Endothelial cell of umbilical vein (primary cell): ENCODE measurements at regions not wholly inside any gene's neighbourhood (a gene's known extent, or its start where the extent isn't known, plus 50 kb on each side); places are given as distances from the start of the nearest gene placed in this dataset.

Source experiments
- BruUV-seq: library from RNA; stranded (reverse); fragments of 400-500 nt; replicated peaks from 2 replicates; lab custom pipeline; 2021; lab: Mats Ljungman, UMichigan
- CTCF ChIA-PET: fragments of 300-600, 350-600 bp; sonication (Branson Sonifier 250); formaldehyde crosslinking; loops from one replicate; lab custom pipeline; 2021; ENCODE audit warnings: antibody characterized with exemption, inconsistent platforms; lab: Charles Lee
- POLR2A ChIA-PET: fragments of 300-600, 350-600 bp; sonication (Branson Sonifier 250); formaldehyde crosslinking; loops from one replicate; lab custom pipeline; 2021; ENCODE audit warnings: antibody characterized with exemption, inconsistent platforms; lab: Charles Lee
- DNase-seq: peaks from one replicate; pipeline ENCODE4 v3.0.0-alpha.2; 2011; ENCODE audit warnings: low read depth, low spot score
- FAIRE-seq: peaks from 2 replicates; lab custom pipeline; 2011; peaks lifted over from hg19 to GRCh38; lab: Jason Lieb, UNC
- H2AFZ ChIP-seq: 2 replicates; pipeline ENCODE4 v1.6.0; 2012; ENCODE audit warnings: low read depth, low read length, control low read depth, inconsistent platforms
- H3K27ac ChIP-seq: 2 replicates; pipeline ENCODE4 v1.5.1; 2011; ENCODE audit warnings: low read depth, mild to moderate bottlenecking, control low read depth, low read length, moderate library complexity; ENCODE audit not compliant: insufficient read depth
- H3K27me3 ChIP-seq, 2 experiments: 2 replicates each; pipeline versions ENCODE4 v1.6.0 to v1.6.1; 2011; ENCODE audit warnings: low read length in 2 of 2, mixed read lengths in 1 of 2; ENCODE audit not compliant: control insufficient read depth in 2 of 2, insufficient read depth in 2 of 2
- H3K36me3 ChIP-seq, 2 experiments: 2 replicates in 1 of 2; 3 replicates in 1 of 2; pipeline ENCODE4 v1.5.1; 2011; ENCODE audit warnings: low read length in 2 of 2, mild to moderate bottlenecking in 1 of 2, moderate library complexity in 1 of 2; ENCODE audit not compliant: control insufficient read depth in 2 of 2, insufficient read depth in 2 of 2; ENCODE audit errors: extremely low read depth in 1 of 2
- H3K4me1 ChIP-seq: 3 replicates; pipeline ENCODE4 v1.5.1; 2011; ENCODE audit warnings: mild to moderate bottlenecking, low read length; ENCODE audit not compliant: control insufficient read depth, insufficient read depth; ENCODE audit errors: extremely low read depth
- H3K4me2 ChIP-seq: 2 replicates; pipeline ENCODE4 v1.6.1; 2011; ENCODE audit warnings: low read length, control low read depth, mixed read lengths; ENCODE audit not compliant: insufficient read depth
- H3K4me3 ChIP-seq, 3 experiments: fragments of 200-600 bp in 1 of 3; sonication (generic), shearing (Covaris generic) in 1 of 3; replicated peaks in 1 of 3; 2 replicates each; pipeline ENCODE4 v1.5.1; 2011 to 2016; ENCODE audit warnings: control low read depth in 3 of 3, low read length in 3 of 3, mild to moderate bottlenecking in 2 of 3, inconsistent platforms in 1 of 3, low read depth in 1 of 3, moderate library complexity in 1 of 3; ENCODE audit not compliant: insufficient read depth in 1 of 3
- H3K79me2 ChIP-seq: 2 replicates; pipeline ENCODE4 v1.6.0; 2012; ENCODE audit warnings: low read length, inconsistent platforms; ENCODE audit not compliant: control insufficient read depth, insufficient read depth
- H3K9ac ChIP-seq: replicated peaks from 2 replicates; pipeline ENCODE3; 2011; ENCODE audit warnings: low read length, control low read depth; ENCODE audit not compliant: insufficient read depth; ENCODE audit errors: extremely low read depth
- H3K9me1 ChIP-seq: replicated peaks from 3 replicates; pipeline ENCODE4 v1.6.0; 2011; ENCODE audit warnings: mild to moderate bottlenecking, low read length; ENCODE audit not compliant: control insufficient read depth, insufficient read depth; ENCODE audit errors: extremely low read depth
- H3K9me3 ChIP-seq: replicated peaks from 2 replicates; pipeline ENCODE4 v1.5.1; 2012; ENCODE audit warnings: low read length, inconsistent platforms; ENCODE audit not compliant: control insufficient read depth, insufficient read depth
- H4K20me1 ChIP-seq: replicated peaks from 2 replicates; pipeline ENCODE3; 2011; ENCODE audit warnings: mild to moderate bottlenecking, low read length; ENCODE audit not compliant: control insufficient read depth, insufficient read depth; ENCODE audit errors: extremely low read depth
- EZH2 ChIP-seq: IDR thresholded peaks from 2 replicates; pipeline ENCODE4 v1.6.1; 2012; ENCODE audit warnings: borderline replicate concordance, low read depth, mild to moderate bottlenecking, moderate library complexity, low read length, inconsistent platforms; ENCODE audit not compliant: severe bottlenecking
- FOS ChIP-seq: IDR thresholded peaks from 2 replicates; pipeline ENCODE4 v1.6.1; 2011; ENCODE audit warnings: mild to moderate bottlenecking, low read length, moderate library complexity, borderline replicate concordance; ENCODE audit not compliant: insufficient read depth
- JUN ChIP-seq: IDR thresholded peaks from 2 replicates; pipeline ENCODE4 v1.6.1; 2011; ENCODE audit warnings: borderline replicate concordance, low read depth; ENCODE audit not compliant: insufficient read length, insufficient read depth
- POLR2A ChIP-seq: IDR thresholded peaks from 2 replicates; pipeline ENCODE4 v1.6.1; 2012; ENCODE audit warnings: low read depth, mild to moderate bottlenecking, control low read depth, low read length
- POLR2AphosphoS5 ChIP-seq: IDR thresholded peaks from 2 replicates; pipeline ENCODE4 v1.6.1; 2012; ENCODE audit warnings: low read depth, mild to moderate bottlenecking, control low read depth, low read length, moderate library complexity; ENCODE audit not compliant: insufficient read depth
- dilution Hi-C: fragments of 300-500 bp; cut with MboI; formaldehyde crosslinking; loops from one replicate; pipeline ENCODE4 v1.15.0; 2019; ENCODE audit warnings: low sequenced_read_pairs; ENCODE audit not compliant: extremely low pct_ligation_motif_present
- intact Hi-C: fragments of 100-400 bp; cut with micrococcal nuclease; formaldehyde crosslinking; loops from one replicate; pipeline ENCODE4 v1.10.0; 2022
- TF ChIP-seq, protein P1 (sequence below), 2 donors: IDR thresholded peaks; 1 replicate in 1 of 2; 2 replicates in 1 of 2; pipeline ENCODE4 v1.5.1; 2011; ENCODE audit warnings: low read length in 2 of 2, mild to moderate bottlenecking in 2 of 2, moderate library complexity in 2 of 2, control low read depth in 1 of 2, inconsistent platforms in 1 of 2, low read depth in 1 of 2; ENCODE audit not compliant: insufficient read depth in 1 of 2; ENCODE audit errors: extremely low read depth in 1 of 2
- TF ChIP-seq, protein P2 (sequence below): IDR thresholded peaks from 2 replicates; pipeline ENCODE4 v1.6.1; 2011; ENCODE audit not compliant: insufficient read depth, insufficient read length

GRCh38 chr16:54693864-54694263 lies 236.8 kb upstream of the IRX5 start:
- Histone ChIP-seq H3K79me2 (no peaks in the 10 kb centered on the region), H4K20me1 (no peaks in the 10 kb centered on the region), H3K4me3 (no peak overlapping the region), H3K4me2 (no peak overlapping the region), H3K27me3 (no peaks in the 10 kb centered on the region), H2AFZ (no peak overlapping the region), H3K9me1 (no peaks in the 10 kb centered on the region), H3K27ac (no peak overlapping the region), H3K9me3 (peaks cover 4% of the 10 kb centered on the region), H3K4me1 (no peaks in the 10 kb centered on the region), H3K9ac (no peak overlapping the region), H3K36me3 (no peaks in the 10 kb centered on the region)
- TF ChIP-seq JUN (no peak), POLR2AphosphoS5 (no peak), FOS (no peak), POLR2A (no peak), EZH2 (no peak)
- TF ChIP-seq, protein P1, sequence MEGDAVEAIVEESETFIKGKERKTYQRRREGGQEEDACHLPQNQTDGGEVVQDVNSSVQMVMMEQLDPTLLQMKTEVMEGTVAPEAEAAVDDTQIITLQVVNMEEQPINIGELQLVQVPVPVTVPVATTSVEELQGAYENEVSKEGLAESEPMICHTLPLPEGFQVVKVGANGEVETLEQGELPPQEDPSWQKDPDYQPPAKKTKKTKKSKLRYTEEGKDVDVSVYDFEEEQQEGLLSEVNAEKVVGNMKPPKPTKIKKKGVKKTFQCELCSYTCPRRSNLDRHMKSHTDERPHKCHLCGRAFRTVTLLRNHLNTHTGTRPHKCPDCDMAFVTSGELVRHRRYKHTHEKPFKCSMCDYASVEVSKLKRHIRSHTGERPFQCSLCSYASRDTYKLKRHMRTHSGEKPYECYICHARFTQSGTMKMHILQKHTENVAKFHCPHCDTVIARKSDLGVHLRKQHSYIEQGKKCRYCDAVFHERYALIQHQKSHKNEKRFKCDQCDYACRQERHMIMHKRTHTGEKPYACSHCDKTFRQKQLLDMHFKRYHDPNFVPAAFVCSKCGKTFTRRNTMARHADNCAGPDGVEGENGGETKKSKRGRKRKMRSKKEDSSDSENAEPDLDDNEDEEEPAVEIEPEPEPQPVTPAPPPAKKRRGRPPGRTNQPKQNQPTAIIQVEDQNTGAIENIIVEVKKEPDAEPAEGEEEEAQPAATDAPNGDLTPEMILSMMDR (IDR thresholded peaks at IDR 0.05; ENCODE audit: extremely low read depth in 1 of 2, insufficient read depth in 1 of 2, low read depth in 1 of 2, low read length in 2 of 2), result no peak
- TF ChIP-seq, protein P2, sequence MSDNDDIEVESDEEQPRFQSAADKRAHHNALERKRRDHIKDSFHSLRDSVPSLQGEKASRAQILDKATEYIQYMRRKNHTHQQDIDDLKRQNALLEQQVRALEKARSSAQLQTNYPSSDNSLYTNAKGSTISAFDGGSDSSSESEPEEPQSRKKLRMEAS, result no peak
- no TSS peak for BruUV-seq
- CTCF ChIA-PET, result no interaction called here
- POLR2A ChIA-PET, result no interaction called here
- intact Hi-C loops, result no loop called here
- dilution Hi-C loops, result no loop called here
- no peak for FAIRE-seq
- DNase-seq, result no peak
